TTC549 (cell line): ENCODE measurements at regions not wholly inside any gene's neighbourhood (a gene's known extent, or its start where the extent isn't known, plus 50 kb on each side); places are given as distances from the start of the nearest gene placed in this dataset.

Experiments used
- FAIRE-seq: peaks from 2 replicates; lab custom pipeline; 2012; peaks lifted over from hg19 to GRCh38; lab: Jason Lieb, UNC

DNA sequence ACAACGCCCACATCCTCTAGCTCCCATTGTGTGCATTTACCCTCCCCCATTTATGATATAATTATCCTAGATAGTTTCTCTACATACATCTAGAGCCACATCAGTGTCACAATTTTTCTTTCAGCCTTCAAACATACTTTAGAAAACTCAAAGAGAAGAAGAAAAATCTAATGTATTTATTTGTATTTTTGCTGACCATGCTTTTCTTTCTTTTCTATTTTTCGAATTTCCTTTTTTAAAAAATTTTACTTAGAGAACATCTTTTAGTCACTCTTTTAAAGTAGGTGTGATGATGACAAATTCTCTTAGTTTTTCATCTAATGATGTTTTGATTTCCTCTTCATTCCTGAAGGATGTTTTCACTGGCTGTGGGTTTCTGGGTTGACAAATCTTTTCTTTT is 117.0 kb upstream of the CHL1 start:
- no peak for FAIRE-seq

DNA sequence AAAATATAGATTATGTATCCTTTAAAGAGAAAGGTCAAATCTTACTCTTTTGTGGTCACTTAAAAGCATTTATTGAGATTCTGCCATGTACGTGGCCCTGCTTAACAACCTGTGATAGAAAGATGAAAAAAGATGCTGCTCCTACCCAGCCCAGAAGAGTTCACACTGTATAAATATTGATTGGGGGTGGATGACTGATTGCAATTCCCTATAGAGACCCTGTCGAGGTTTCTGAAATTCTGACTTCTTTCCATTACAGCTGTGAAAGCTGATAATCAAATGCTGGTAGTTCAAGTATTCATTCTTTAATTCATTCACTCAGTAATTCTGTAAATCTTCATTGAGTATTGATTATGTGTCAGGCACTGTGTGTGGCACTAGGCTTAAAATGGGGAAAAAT is 114.1 kb upstream of the CHL1 start:
- no peak for FAIRE-seq

- no peak for FAIRE-seq
Observed at GRCh38 chr3:83096-83495, 113.5 kb upstream of the CHL1 start.

GRCh38 chr3:85180-85579 is 111.4 kb upstream of the CHL1 start:
- no peak for FAIRE-seq

GRCh38 chr3:88267-88666 is 108.3 kb upstream of the CHL1 start:
- FAIRE-seq = no peak

DNA sequence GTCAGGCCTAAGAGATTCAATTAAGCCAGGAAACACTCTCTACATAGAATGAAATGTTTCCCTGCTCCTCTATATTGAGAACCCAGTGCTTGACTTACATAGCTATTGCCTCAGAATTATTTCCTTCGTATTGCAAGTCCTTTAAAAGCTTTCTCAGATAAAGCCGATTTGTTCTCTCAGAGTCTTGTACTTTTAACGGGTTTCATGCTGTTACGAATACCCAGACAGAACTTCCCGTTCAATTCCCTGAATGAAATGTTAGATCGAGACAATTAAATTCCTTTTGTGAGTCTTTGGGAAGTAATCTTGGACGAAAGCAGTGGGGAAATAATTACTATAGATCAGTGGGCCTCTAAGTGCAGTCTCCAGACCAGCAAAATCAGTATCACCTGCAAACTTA is 102.8 kb upstream of the CHL1 start:
- no peak for FAIRE-seq

DNA sequence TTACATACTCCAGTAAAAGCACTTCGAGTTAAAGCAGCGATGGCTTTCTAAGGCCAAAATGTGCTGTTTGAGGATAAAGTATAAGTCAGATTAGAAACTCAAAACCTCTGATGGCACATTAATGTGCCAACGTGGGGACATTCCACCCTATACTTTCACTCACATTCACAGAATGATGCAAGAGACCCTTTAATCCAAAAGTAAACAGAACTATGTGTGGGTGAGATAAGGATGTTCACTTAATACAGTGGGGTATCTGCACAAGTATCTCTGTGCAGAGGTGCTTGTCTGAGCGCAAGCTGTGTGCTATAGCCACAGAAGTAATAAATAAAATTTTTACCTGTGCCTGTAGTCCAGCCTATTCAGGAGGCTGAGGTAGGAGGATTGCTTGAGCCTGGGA is 100.3 kb upstream of the CHL1 start:
- no peak for FAIRE-seq

GRCh38 chr3:97417-98258 is 98.9 kb upstream of the CHL1 start:
- no peak for FAIRE-seq

DNA sequence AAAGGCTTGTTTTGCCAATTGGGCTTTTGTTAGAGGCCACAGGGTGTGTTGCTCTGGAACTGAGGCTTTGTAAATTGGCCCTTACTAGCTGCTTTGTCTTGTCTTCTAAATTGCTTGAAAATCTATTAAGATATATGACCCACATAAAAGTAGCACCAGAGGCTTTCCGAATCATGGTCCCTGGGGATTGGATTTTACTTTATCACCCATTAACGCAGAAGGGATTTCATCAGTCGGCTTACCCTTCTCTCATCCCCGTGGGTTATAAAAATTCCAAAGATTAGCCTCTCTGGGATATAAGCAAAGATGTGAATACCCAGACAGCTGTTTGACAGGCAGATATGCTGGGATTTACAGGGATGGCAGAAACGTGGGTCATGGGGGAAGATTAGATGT is 98.3 kb upstream of the CHL1 start:
- FAIRE-seq = no peak

GRCh38 chr3:99506-99905 is 97.1 kb upstream of the CHL1 start:
- FAIRE-seq = no peak

DNA sequence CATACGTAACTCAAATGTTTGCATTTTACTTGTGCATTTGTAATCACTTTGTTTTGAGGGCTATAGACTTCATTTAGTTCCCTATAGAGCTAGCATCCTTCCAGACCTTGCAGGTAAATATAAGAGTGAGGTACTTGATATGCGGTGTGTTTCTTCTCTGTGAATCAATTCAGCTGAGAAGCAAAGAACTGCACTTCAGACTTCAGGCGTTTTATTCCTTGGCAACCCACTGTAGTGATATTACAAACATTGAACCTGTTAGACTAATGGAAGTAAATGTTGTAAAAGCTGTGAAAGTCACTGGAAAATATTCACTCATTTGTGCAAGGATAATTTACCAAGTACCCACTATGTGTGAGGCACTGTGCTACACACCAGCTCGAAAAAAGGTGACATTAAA is 94.1 kb upstream of the CHL1 start:
- no peak for FAIRE-seq

- no peak for FAIRE-seq
Observed at GRCh38 chr3:103991-104390, 92.6 kb upstream of the CHL1 start.

- no peak for FAIRE-seq
Observed at GRCh38 chr3:105585-105984, 91.0 kb upstream of the CHL1 start.

DNA sequence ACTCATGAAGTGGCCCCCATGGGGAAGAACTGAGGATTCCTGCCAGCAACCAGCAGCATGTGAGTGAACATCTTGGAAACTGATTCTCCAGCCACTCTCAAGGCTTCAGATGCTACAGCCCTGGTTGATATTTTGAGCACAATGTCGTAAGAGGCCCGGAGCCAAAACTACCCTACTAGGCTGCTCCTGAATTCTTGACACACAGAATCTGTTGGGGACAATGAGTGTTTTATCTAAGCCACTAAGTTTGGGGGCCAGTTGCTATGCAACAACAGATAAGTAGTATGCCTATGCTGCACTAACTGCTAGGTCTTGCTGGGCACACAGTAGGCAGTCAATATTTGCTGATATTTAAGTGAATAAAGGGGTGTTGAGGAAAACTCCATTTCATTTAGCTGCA is 89.9 kb upstream of the CHL1 start:
- no peak for FAIRE-seq

DNA sequence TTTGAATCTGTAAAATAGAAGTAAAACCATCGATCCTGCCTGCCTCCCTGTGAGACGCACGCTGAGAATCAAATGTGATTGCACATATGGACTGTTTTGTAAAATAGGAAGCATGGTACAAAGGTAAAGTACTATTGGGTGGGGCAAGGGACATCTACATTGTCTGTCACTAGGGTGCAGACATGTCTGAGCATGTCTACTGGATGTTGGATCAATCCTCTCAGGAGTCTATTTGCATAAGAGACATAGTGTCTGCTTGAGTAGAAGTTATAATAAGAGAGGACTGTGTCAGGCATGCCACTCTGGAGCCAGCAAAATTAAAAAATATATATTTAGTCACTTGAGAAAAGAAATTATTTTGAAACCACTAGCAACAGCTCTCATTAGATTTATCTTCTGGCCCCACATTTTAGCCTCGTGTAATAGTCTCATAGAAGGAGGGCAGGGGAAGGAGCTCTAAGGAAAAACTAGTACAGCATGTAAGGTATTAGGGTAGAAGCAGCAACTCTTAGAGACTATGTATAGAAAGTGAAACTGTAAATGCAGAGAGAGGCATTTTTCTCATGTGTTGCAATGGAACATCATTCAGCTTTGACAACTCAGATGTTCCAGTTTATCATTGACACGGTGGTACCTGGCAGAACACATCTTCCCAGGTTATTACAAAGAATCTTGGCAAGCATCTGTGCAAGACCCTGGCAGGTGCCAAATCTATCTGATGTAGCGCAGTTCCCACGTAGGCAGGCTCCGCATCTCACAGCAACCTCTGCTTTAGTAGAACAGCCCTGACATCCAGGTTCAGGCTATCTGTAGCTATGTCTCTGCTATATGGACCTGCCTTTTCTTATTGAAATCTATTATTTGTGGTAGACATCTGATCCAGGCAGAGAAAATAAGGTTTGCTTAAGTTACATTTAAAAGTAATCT is 85.2 kb upstream of the CHL1 start:
- FAIRE-seq = no peak

- no peak for FAIRE-seq
Observed at GRCh38 chr3:112773-113172, 83.8 kb upstream of the CHL1 start.

DNA sequence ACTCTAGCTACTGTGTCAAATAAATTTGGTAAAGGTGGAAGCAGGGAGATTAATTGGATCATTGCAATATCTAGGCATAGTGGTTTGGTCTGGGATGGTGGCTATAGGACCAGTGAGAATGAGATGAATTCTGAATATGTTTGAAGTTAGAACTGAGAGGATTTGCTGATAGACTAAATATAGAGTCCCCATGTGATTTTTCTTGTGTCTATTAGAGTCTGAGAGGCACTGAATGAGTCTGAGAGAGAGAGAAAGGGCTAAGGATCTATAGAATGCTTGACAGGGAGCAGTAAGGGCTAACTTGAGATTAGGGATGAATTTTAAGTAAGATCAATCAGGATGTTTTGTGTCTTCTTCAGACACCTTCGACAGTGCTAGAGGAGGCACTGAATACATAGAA is 77.9 kb upstream of the CHL1 start:
- no peak for FAIRE-seq

- no peak for FAIRE-seq
Observed at GRCh38 chr3:123341-123740, 73.2 kb upstream of the CHL1 start.

DNA sequence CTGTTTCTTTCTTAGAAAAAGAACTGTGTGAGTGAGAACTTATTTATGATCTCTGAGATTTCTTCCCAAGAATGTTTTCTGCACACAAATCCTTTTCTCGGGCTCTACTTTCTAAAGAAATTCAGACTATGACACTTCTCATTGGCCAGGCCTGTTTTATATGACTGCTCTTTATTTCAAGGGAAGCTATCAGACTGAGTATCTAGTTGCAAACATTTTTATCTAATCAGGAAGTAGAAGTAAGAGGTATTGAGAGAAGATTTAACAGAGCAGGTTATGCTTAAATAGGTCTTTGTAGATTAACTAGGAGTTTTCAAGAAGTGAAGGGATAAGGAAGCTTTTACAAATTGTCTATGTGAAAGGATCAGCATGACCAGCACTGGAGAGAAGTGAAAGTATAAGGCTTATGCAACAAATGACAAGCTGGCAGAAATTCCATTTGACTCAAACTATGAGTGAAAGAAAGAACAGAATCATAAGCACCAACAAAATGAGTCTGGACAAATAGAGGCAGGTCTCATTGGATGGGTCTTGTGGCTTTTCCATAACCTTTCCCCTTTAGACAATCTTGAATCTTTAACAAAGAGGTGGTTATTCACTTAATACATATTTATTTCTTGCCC is 71.9 kb upstream of the CHL1 start:
- FAIRE-seq = no peak

DNA sequence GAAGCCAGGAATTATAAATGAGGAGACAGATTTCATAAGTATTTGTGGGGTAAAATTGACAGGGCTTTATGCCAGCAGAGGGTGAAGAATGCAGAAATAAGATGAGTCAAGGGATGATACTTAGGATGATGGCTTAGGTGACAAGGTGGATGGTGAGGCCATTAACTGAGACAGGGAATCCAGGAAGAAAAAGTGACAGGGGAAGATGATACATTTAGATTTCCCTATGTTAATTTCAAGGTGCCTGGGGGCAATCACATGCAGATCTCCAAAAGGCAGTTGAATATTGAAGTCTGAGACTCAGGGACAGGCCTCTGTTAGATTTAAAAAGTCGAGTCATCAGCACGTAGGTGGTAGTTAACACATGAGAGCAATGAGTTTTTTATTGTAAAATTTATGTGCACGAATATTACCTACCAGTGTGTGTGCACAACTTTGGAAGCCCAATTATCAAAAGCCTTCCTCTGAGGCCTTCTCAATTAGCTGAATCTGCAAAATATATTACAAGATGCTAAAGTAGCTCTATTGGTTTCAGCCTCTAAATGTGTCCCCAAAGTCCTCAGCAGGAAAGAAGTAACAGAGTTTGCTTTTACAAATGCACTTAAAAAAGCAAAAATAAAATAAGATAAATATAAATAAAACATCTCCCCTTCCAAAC is 67.9 kb upstream of the CHL1 start:
- FAIRE-seq = no peak

DNA sequence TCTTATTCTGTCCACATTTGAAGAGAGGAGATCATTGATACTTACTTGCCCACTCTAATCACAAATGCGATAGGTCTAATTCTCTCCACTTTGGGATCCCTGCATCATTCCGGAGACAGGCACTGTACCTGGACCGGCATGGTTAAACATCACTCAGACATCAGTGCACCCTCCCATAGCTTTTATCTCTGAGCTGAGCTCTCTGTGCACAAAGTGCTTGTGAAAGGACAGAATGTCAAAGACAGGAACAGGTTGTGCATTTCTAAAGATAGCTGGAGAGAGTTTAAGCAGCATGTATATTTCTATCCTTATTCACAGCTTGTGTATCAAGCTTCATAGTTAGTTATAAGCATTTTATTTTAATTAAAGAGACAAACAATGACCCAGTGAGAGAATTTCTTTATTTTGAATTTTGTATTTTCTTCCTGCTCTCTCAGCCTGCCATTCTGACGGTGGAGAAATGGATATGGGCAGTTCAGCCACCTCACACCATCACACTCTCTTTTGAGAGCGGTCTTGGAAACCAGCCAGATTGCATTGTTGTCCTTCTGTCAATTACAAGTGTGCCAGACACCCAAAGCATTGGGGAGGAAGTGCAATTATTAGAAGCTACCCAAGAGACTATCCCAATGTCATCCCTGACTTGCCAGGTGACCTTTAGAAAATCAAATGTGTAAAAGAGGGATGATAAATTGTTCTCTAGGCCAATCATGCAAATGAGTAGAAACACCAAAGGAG is 65.2 kb upstream of the CHL1 start:
- no peak for FAIRE-seq

- FAIRE-seq = no peak
Observed at GRCh38 chr3:132378-132777, 64.2 kb upstream of the CHL1 start.
